Fibroblast of the aortic adventitia (primary cell): ENCODE measurements at regions not wholly inside any gene's neighbourhood (a gene's known extent, or its start where the extent isn't known, plus 50 kb on each side); places are given as distances from the start of the nearest gene placed in this dataset.
"Not testable (repeated sequence)": the region's sequence is repeated elsewhere in the genome, so short reads cannot be mapped to it uniquely, and the experiment has no call there.

Experiments used
- DNase-seq: peaks from one replicate; pipeline ENCODE4 v3.0.0-alpha.2; 2010; ENCODE audit warnings: low read depth
- H3K4me3 ChIP-seq: 2 replicates; pipeline ENCODE4 v1.5.1; 2011; ENCODE audit warnings: low read depth, mild to moderate bottlenecking, control low read depth, low read length, moderate library complexity
- CTCF ChIP-seq: IDR thresholded peaks from 2 replicates; pipeline ENCODE4 v1.5.1; 2011; ENCODE audit warnings: mild to moderate bottlenecking, low read length, control low read depth, inconsistent platforms; ENCODE audit not compliant: insufficient read depth

GRCh38 chr17:20848869-20849443 lies 193.9 kb downstream of the USP22 start:
- peak; percentile 32 for TF ChIP-seq CTCF
- DNase-seq, H3K4me3 ChIP-seq: not testable (repeated sequence)

- peak; percentile 33 for DNase-seq
- H3K4me3 ChIP-seq, result peak overlapping the region; percentile 44
These were observed 191.1 kb downstream of the USP22 start for GRCh38 chr17:20851591-20852238.

GRCh38 chr17:20852239-20852989 lies 190.4 kb downstream of the USP22 start:
- TF ChIP-seq CTCF, result no peak
- H3K4me3 ChIP-seq, result peak overlapping the region; percentile 44
- DNase-seq, result peak; percentile 16

- TF ChIP-seq CTCF, result no peak
- DNase-seq, result peak; percentile 0
- H3K4me3 ChIP-seq, result no peak overlapping the region
These were observed 189.8 kb downstream of the USP22 start for GRCh38 chr17:20852990-20853370.

- not testable (repeated sequence) for H3K4me3 ChIP-seq, DNase-seq
These were observed 186.8 kb downstream of the USP22 start for GRCh38 chr17:20855910-20856470.

GRCh38 chr17:20866444-20867209 lies 176.2 kb downstream of the USP22 start:
- H3K4me3 ChIP-seq, DNase-seq: not testable (repeated sequence)

- DNase-seq, H3K4me3 ChIP-seq: not testable (repeated sequence)
These were observed 175.3 kb downstream of the USP22 start for GRCh38 chr17:20867436-20867937.

- not testable (repeated sequence) for DNase-seq, H3K4me3 ChIP-seq
These were observed 174.7 kb downstream of the USP22 start for GRCh38 chr17:20867938-20868661.

GRCh38 chr17:20868662-20869007 lies 174.2 kb downstream of the USP22 start:
- not testable (repeated sequence) for DNase-seq, H3K4me3 ChIP-seq

- not testable (repeated sequence) for H3K4me3 ChIP-seq, DNase-seq
These were observed 169.6 kb downstream of the USP22 start for GRCh38 chr17:20873173-20873572.

GRCh38 chr17:20873688-20874328 lies 169.0 kb downstream of the USP22 start:
- not testable (repeated sequence) for H3K4me3 ChIP-seq, DNase-seq

- not testable (repeated sequence) for H3K4me3 ChIP-seq, DNase-seq
These were observed 165.4 kb downstream of the USP22 start for GRCh38 chr17:20877384-20877783.
